MCF 10A (cell line): ENCODE measurements at regions not wholly inside any gene's neighbourhood (a gene's known extent, or its start where the extent isn't known, plus 50 kb on each side); places are given as distances from the start of the nearest gene placed in this dataset.

Experiments
- BruUV-seq: library from RNA; stranded (reverse); fragments of 400-500 nt; replicated peaks from 2 replicates; lab custom pipeline; 2021; lab: Mats Ljungman, UMichigan
- CTCF ChIA-PET: fragments of 300-600 bp; sonication (Branson Sonifier 250); formaldehyde crosslinking; extraction: SDS; loops from one replicate; lab custom pipeline; 2021; ENCODE audit warnings: antibody characterized with exemption, inconsistent platforms; lab: Yijun Ruan, JAX
- POLR2A ChIA-PET: fragments of 300-600, 350-650 bp; sonication (Branson Sonifier 250); formaldehyde crosslinking; extraction: SDS; loops from one replicate; lab custom pipeline; 2020; ENCODE audit warnings: antibody characterized with exemption, inconsistent platforms; lab: Yijun Ruan, JAX
- DNase-seq: peaks from one replicate; pipeline ENCODE4 v3.0.0-alpha.2; 2018; ENCODE audit not compliant: unreplicated experiment
- H3K27ac Mint-ChIP-seq: one replicate; pipeline ENCODE4 v1.8.0; 2022; ENCODE audit warnings: mild to moderate bottlenecking, low read depth, mixed read lengths; ENCODE audit not compliant: unreplicated experiment
- H3K27me3 Mint-ChIP-seq: one replicate; pipeline ENCODE4 v1.8.0; 2022; ENCODE audit warnings: mixed read lengths; ENCODE audit not compliant: insufficient read depth, unreplicated experiment
- H3K36me3 Mint-ChIP-seq: one replicate; pipeline ENCODE4 v1.8.0; 2022; ENCODE audit warnings: mild to moderate bottlenecking, moderate library complexity, mixed read lengths; ENCODE audit not compliant: insufficient read depth, unreplicated experiment
- H3K4me1 Mint-ChIP-seq: one replicate; pipeline ENCODE4 v1.8.0; 2022; ENCODE audit warnings: mixed read lengths; ENCODE audit not compliant: insufficient read depth, unreplicated experiment
- H3K4me3 Mint-ChIP-seq: one replicate; pipeline ENCODE4 v1.8.0; 2022; ENCODE audit warnings: mild to moderate bottlenecking, moderate library complexity, mixed read lengths; ENCODE audit not compliant: unreplicated experiment
- H3K9me3 Mint-ChIP-seq: one replicate; pipeline ENCODE4 v1.8.0; 2022; ENCODE audit warnings: mixed read lengths; ENCODE audit not compliant: unreplicated experiment
- intact Hi-C: fragments of 100-400 bp; cut with micrococcal nuclease; formaldehyde crosslinking; loops from 2 replicates; pipeline ENCODE4 v1.14.1; 2022
- TF ChIP-seq, protein P1 (sequence below): fragments of 200-600 bp; IDR thresholded peaks from one replicate; pipeline ENCODE4 v1.8.0; 2022; ENCODE audit warnings: antibody characterized with exemption, mild to moderate bottlenecking; ENCODE audit not compliant: unreplicated experiment

DNA sequence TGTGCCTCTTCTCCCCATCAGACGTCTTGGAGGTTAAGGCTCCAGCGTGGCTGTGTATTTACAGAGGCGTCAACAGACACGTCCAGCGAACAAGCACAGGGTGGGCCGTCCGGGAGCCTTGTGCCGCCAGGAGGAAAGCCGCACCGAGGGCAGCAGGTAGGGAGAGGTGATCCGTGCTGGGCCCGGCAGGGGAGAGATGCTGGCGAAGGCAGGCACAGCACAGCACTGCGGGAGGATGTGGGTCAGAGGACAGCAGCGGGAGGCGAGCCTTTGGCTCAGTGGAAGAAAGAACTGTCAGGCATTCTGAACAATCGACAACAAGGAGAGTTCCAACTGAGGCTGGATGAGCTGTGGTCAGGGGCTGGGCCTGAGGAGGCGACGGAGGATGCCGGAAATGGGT is 144.1 kb upstream of the TNR start:
- TF ChIP-seq, protein P1, sequence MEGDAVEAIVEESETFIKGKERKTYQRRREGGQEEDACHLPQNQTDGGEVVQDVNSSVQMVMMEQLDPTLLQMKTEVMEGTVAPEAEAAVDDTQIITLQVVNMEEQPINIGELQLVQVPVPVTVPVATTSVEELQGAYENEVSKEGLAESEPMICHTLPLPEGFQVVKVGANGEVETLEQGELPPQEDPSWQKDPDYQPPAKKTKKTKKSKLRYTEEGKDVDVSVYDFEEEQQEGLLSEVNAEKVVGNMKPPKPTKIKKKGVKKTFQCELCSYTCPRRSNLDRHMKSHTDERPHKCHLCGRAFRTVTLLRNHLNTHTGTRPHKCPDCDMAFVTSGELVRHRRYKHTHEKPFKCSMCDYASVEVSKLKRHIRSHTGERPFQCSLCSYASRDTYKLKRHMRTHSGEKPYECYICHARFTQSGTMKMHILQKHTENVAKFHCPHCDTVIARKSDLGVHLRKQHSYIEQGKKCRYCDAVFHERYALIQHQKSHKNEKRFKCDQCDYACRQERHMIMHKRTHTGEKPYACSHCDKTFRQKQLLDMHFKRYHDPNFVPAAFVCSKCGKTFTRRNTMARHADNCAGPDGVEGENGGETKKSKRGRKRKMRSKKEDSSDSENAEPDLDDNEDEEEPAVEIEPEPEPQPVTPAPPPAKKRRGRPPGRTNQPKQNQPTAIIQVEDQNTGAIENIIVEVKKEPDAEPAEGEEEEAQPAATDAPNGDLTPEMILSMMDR = no peak
- intact Hi-C loops = no loop called here
- BruUV-seq = no TSS peak
- Mint-ChIP-seq H3K4me1 (no peaks in the 10 kb centered on the region), H3K27me3 (no peaks in the 10 kb centered on the region), H3K4me3 (no peak overlapping the region), H3K9me3 (no peaks in the 10 kb centered on the region), H3K36me3 (no peaks in the 10 kb centered on the region), H3K27ac (no peak overlapping the region)
- CTCF ChIA-PET = interaction anchor here (0.6 to 3.3 kb wide), 34 partner anchors 8 to 743 kb away, joined by 3 to 16 read pairs (median 4); no protein-coding TSS in a partner anchor
- DNase-seq = no peak
- POLR2A ChIA-PET = no interaction called here

DNA sequence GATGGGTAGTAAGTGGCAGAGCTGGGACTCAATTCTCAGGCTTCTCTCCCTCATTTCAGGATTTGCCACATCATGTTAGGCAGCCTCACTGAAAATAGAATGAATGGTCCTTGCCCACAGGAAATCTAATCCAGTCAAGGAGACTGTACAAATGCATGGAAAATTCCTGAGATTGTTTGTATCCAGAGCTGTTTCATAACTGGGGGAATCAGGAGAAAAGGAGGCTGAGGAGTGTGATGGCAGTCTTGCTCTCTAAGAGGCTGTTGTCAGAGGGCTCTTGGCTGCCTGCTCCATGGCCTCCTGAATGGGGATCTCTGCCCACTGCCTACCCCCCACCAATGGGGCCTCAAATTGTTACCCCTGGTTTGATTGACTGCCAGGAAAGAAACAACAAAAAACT is 141.9 kb upstream of the TNR start:
- Mint-ChIP-seq H3K4me1 (no peaks in the 10 kb centered on the region), H3K4me3 (no peak overlapping the region), H3K27me3 (no peaks in the 10 kb centered on the region), H3K9me3 (no peaks in the 10 kb centered on the region), H3K27ac (no peak overlapping the region), H3K36me3 (no peaks in the 10 kb centered on the region)
- CTCF ChIA-PET = interaction anchor here (0.6 to 1.5 kb wide), 4 partner anchors 9 to 512 kb away, joined by 3 to 9 read pairs (median 4); no protein-coding TSS in a partner anchor
- TF ChIP-seq, protein P1 = no peak
- intact Hi-C loops = no loop called here
- POLR2A ChIA-PET = no interaction called here
- DNase-seq = no peak
- BruUV-seq = no TSS peak

DNA sequence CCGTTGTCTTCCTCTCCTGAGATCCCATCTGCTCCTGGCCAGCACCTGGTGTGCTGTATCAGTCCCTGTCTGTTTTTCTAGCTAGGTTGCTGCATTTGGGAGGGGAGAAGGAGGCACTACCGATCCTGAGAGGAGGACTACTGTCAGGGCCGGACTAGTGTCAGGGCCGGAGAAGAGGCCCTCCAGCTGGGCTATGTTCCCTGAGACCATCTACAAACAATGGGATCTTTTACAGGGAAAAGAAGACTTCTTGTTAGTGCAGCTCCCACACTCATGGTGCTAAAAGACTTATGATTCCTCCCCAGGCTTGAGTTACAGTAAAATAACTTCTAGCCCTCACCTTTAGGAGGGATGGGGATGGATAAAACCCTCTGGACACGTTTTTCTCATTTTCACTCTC is 141.0 kb upstream of the TNR start:
- ChIA-PET POLR2A (no interaction called here), CTCF (interaction anchor here (0.6 kb wide), 1 partner anchor 564 kb away, joined by 3 read pairs; no protein-coding TSS in a partner anchor)
- TF ChIP-seq, protein P1 = no peak
- H3K36me3 Mint-ChIP-seq = no peaks in the 10 kb centered on the region
- no peak for DNase-seq
- no peaks in the 10 kb centered on the region for H3K27me3 Mint-ChIP-seq
- no peaks in the 10 kb centered on the region for H3K4me1 Mint-ChIP-seq
- no TSS peak for BruUV-seq
- H3K4me3 Mint-ChIP-seq = no peak overlapping the region
- H3K9me3 Mint-ChIP-seq = no peaks in the 10 kb centered on the region
- intact Hi-C loops = no loop called here
- no peak overlapping the region for H3K27ac Mint-ChIP-seq

DNA sequence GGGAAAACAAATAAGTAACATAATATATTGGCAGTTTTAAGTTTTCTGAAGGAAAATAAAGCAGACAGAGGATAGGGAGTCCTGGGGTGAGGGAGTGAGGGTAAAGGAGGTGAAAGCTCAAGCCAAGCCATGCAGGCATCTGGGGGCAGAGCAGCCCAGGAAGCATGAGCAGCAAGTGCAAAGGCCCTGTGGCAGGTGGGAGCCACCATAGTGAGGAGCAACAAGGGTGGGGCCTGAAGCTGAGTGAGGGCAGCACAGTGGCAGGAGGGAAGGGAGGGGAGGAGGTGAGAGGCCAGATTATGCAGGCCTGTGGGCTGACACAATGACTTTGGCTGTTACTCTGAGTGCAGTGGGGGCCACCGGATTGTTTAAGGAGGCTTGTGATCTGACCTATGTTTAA is 138.8 kb upstream of the TNR start:
- Mint-ChIP-seq H3K4me3 (no peak overlapping the region), H3K4me1 (no peaks in the 10 kb centered on the region), H3K27me3 (no peaks in the 10 kb centered on the region), H3K9me3 (no peaks in the 10 kb centered on the region), H3K36me3 (no peaks in the 10 kb centered on the region), H3K27ac (no peak overlapping the region)
- BruUV-seq = no TSS peak
- DNase-seq = no peak
- ChIA-PET POLR2A (no interaction called here), CTCF (no interaction called here)
- TF ChIP-seq, protein P1 = no peak
- intact Hi-C loops = no loop called here
